DND-41 (cell line): ENCODE measurements at regions not wholly inside any gene's neighbourhood (a gene's known extent, or its start where the extent isn't known, plus 50 kb on each side); places are given as distances from the start of the nearest gene placed in this dataset.

ENCODE experiments used
- ATAC-seq: fragments of 200-7000 bp; cut with Tn5 transposase; 3 replicates; pipeline ENCODE4 v1.9.1; 2021; ENCODE audit warnings: low read depth; ENCODE audit not compliant: insufficient read depth
- DNase-seq: peaks from one replicate; pipeline ENCODE4 v3.0.0-alpha.2; 2020
- H2AFZ ChIP-seq: 2 replicates; pipeline ENCODE4 v1.6.0; 2012; ENCODE audit warnings: low read depth, low read length
- H3K27ac ChIP-seq: 2 replicates; pipeline ENCODE4 v1.5.1; 2012; ENCODE audit warnings: low read length, inconsistent platforms
- H3K27me3 ChIP-seq: fragments of 200-600 bp; sonication (generic); 2 replicates; pipeline ENCODE4 v1.6.0; 2012; ENCODE audit warnings: low read length, mild to moderate bottlenecking, inconsistent platforms; ENCODE audit not compliant: insufficient read depth, poor library complexity
- H3K36me3 ChIP-seq: 2 replicates; pipeline ENCODE4 v1.5.1; 2012; ENCODE audit warnings: low read length, inconsistent platforms; ENCODE audit not compliant: insufficient read depth
- H3K4me1 ChIP-seq: 2 replicates; pipeline ENCODE4 v1.5.1; 2012; ENCODE audit warnings: mild to moderate bottlenecking, low read length; ENCODE audit not compliant: insufficient read depth
- H3K4me2 ChIP-seq: 2 replicates; pipeline ENCODE4 v1.6.0; 2012; ENCODE audit warnings: mild to moderate bottlenecking, moderate library complexity, low read length, inconsistent platforms; ENCODE audit not compliant: insufficient read depth
- H3K4me3 ChIP-seq, 2 experiments: fragments of 200-600 bp in 1 of 2; shearing (Covaris generic) in 1 of 2; 2 replicates each; pipeline ENCODE4 v1.5.1; 2012 to 2016; ENCODE audit warnings: inconsistent platforms in 2 of 2, low read length in 2 of 2, mild to moderate bottlenecking in 2 of 2, low read depth in 1 of 2, moderate library complexity in 1 of 2
- H3K79me2 ChIP-seq: 2 replicates; pipeline ENCODE4 v1.6.0; 2012; ENCODE audit warnings: low read length, inconsistent platforms; ENCODE audit not compliant: insufficient read depth
- H3K9ac ChIP-seq: 2 replicates; pipeline ENCODE4 v1.6.0; 2012; ENCODE audit warnings: low read depth, mild to moderate bottlenecking, inconsistent platforms, low read length, moderate library complexity
- H3K9me3 ChIP-seq: 2 replicates; pipeline ENCODE4 v1.5.1; 2012; ENCODE audit warnings: low read length, moderate library complexity, mild to moderate bottlenecking, inconsistent platforms; ENCODE audit not compliant: insufficient read depth, severe bottlenecking
- H4K20me1 ChIP-seq: 2 replicates; pipeline ENCODE4 v1.6.0; 2012; ENCODE audit warnings: low read length; ENCODE audit not compliant: insufficient read depth
- EZH2 ChIP-seq: IDR thresholded peaks from 3 replicates; pipeline ENCODE4 v1.6.1; 2012; ENCODE audit warnings: borderline replicate concordance, low read depth, mild to moderate bottlenecking, moderate library complexity, low read length, inconsistent platforms; ENCODE audit not compliant: severe bottlenecking
- TF ChIP-seq, protein P1 (sequence below): IDR thresholded peaks from 2 replicates; pipeline ENCODE4 v1.5.1; 2012; ENCODE audit warnings: borderline replicate concordance, low read length, moderate library complexity, mild to moderate bottlenecking; ENCODE audit not compliant: poor library complexity, severe bottlenecking; ENCODE audit errors: extremely low read depth

DNA sequence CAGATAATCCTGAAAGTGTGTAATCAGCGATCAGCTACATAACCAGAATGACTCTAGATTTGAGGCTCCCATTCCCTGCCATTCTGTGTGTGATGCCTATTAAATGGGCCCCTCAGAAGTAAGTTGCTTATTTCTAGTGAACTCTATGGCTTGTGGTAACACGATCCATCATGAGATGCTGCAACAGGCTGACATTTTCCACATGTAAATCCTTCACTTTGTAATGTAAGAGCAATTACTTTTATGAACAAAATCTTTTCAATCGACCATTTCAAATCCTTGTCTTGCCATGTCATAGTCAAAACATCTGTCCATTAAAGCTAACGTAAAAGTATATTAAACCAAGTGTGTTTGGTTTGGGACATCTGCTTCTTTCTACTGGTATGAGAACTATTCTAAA lies 175.9 kb upstream of the ETAA1 start:
- no peak overlapping the region for H3K27ac ChIP-seq
- no peaks in the 10 kb centered on the region for H4K20me1 ChIP-seq
- ATAC-seq: no peak
- no peaks in the 10 kb centered on the region for H3K4me1 ChIP-seq
- no peaks in the 10 kb centered on the region for H3K36me3 ChIP-seq
- H2AFZ ChIP-seq: no peak overlapping the region
- no peak overlapping the region for H3K4me3 ChIP-seq
- TF ChIP-seq, protein P1, sequence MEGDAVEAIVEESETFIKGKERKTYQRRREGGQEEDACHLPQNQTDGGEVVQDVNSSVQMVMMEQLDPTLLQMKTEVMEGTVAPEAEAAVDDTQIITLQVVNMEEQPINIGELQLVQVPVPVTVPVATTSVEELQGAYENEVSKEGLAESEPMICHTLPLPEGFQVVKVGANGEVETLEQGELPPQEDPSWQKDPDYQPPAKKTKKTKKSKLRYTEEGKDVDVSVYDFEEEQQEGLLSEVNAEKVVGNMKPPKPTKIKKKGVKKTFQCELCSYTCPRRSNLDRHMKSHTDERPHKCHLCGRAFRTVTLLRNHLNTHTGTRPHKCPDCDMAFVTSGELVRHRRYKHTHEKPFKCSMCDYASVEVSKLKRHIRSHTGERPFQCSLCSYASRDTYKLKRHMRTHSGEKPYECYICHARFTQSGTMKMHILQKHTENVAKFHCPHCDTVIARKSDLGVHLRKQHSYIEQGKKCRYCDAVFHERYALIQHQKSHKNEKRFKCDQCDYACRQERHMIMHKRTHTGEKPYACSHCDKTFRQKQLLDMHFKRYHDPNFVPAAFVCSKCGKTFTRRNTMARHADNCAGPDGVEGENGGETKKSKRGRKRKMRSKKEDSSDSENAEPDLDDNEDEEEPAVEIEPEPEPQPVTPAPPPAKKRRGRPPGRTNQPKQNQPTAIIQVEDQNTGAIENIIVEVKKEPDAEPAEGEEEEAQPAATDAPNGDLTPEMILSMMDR: no peak
- no peak for TF ChIP-seq EZH2
- no peak overlapping the region for H3K4me2 ChIP-seq
- H3K9ac ChIP-seq: no peak overlapping the region
- no peaks in the 10 kb centered on the region for H3K79me2 ChIP-seq
- DNase-seq: no peak
- no peaks in the 10 kb centered on the region for H3K9me3 ChIP-seq
- no peaks in the 10 kb centered on the region for H3K27me3 ChIP-seq

DNA sequence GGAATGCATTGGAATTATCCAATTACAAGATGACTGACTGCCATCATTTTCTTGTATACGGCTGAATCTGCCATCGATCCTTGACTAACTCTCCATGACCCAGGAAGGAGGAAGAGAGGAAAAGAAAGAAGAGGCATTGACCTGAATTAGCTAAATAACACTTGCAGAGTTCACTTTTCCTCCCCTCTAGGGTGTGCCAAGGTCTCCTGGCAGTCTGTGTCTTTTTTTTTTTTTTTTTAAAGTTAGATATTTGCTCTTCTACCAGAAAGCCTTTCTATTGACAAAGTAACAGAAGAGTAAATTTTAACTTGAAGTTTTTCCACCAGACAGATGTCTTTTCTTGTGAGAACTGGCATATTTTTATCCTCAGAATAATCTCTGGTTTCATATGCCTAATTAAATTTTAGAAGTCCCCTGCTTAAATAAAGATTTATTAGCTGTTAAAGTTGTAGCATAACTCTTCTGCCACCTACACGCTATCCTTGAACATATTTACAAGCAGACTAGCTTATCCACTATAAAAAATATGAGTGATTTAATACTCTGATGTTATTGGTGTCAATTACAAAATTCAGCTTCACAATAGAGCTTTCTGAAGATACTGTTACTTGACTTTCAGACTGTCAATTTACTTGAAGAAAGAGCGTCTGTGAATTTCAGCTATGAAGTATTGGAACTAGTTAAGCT lies 171.7 kb upstream of the ETAA1 start:
- no peak overlapping the region for H3K9ac ChIP-seq
- DNase-seq (no peak), ATAC-seq (no peak)

DNA sequence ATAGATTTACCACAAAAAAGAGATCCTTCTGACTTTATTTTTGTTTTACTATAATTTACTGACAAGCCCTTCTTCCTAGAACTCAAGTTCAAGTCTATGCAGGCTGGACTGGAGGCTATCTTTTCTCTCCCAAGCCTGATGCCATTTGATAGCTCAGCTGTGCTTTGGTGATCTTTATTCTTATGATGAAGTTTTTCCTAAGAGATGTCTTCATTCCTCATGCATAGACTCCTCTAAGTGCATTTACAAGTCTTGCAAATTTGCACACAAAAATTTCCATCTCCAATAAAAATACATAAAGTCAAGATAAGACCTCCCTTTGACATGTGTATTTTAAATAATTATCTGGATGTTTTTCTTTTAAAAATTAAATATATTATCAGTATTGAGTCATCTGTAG lies 167.4 kb upstream of the ETAA1 start:
- H3K27ac ChIP-seq: no peak overlapping the region
- H4K20me1 ChIP-seq: no peaks in the 10 kb centered on the region
- no peaks in the 10 kb centered on the region for H3K79me2 ChIP-seq
- H2AFZ ChIP-seq: no peak overlapping the region
- ATAC-seq (no peak), DNase-seq (no peak)
- H3K9ac ChIP-seq: no peak overlapping the region
- no peaks in the 10 kb centered on the region for H3K9me3 ChIP-seq
- no peak overlapping the region for H3K4me2 ChIP-seq
- no peaks in the 10 kb centered on the region for H3K4me1 ChIP-seq
- no peaks in the 10 kb centered on the region for H3K36me3 ChIP-seq
- no peaks in the 10 kb centered on the region for H3K27me3 ChIP-seq
- TF ChIP-seq, protein P1: no peak
- TF ChIP-seq EZH2: no peak
- H3K4me3 ChIP-seq: no peak overlapping the region

More for the DNA sequence above, 171.7 kb upstream of the ETAA1 start:
- Histone ChIP-seq H3K4me1 (no peaks in the 10 kb centered on the region), H3K4me3 (no peak overlapping the region), H3K27me3 (no peaks in the 10 kb centered on the region), H3K27ac (no peak overlapping the region), H3K4me2 (no peak overlapping the region), H4K20me1 (no peaks in the 10 kb centered on the region), H3K9me3 (no peaks in the 10 kb centered on the region), H3K36me3 (no peaks in the 10 kb centered on the region), H3K79me2 (no peaks in the 10 kb centered on the region), H2AFZ (no peak overlapping the region)
- no peak for TF ChIP-seq EZH2
- TF ChIP-seq, protein P1: no peak
